Fibroblast of the aortic adventitia (primary cell): ENCODE measurements at regions not wholly inside any gene's neighbourhood (a gene's known extent, or its start where the extent isn't known, plus 50 kb on each side); places are given as distances from the start of the nearest gene placed in this dataset.

Experiments
- DNase-seq: peaks from one replicate; pipeline ENCODE4 v3.0.0-alpha.2; 2010; ENCODE audit warnings: low read depth
- H3K4me3 ChIP-seq: 2 replicates; pipeline ENCODE4 v1.5.1; 2011; ENCODE audit warnings: low read depth, mild to moderate bottlenecking, control low read depth, low read length, moderate library complexity
- TF ChIP-seq, protein P1 (sequence below): IDR thresholded peaks from 2 replicates; pipeline ENCODE4 v1.5.1; 2011; ENCODE audit warnings: mild to moderate bottlenecking, low read length, control low read depth, inconsistent platforms; ENCODE audit not compliant: insufficient read depth

DNA sequence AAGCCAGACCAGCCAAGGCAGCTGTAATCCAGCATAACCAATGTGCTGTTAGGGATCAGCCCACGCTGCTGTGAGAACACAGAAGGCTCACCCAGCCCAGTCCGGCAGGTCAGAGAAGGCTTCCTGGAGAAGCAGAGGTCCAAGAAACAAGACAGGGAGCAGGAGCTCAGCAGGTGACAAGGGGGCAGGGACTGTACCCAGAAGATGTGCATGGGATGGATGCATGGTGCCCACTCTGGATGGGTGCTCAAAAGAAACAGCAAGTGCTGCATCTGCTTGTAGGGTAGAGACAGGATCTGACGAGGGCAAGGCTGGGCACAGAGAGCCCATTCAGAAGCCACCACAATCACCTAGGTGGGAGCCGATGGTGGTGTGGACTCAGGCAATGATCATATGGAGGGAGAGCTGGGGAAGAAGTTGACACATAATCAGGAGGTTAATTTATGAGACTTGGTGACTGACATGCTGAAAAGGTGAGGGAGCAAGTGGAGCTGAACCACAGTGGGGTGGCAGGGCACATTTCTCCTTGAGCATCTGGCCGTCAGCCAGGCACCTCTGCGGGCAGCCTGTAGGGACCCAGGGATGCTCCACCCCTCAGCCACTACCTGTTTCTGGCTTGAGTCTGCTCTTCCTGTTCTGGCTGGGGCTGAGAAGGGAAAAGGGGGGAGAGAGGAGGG, 102.3 kb upstream of the DRD2 start:
- TF ChIP-seq, protein P1, sequence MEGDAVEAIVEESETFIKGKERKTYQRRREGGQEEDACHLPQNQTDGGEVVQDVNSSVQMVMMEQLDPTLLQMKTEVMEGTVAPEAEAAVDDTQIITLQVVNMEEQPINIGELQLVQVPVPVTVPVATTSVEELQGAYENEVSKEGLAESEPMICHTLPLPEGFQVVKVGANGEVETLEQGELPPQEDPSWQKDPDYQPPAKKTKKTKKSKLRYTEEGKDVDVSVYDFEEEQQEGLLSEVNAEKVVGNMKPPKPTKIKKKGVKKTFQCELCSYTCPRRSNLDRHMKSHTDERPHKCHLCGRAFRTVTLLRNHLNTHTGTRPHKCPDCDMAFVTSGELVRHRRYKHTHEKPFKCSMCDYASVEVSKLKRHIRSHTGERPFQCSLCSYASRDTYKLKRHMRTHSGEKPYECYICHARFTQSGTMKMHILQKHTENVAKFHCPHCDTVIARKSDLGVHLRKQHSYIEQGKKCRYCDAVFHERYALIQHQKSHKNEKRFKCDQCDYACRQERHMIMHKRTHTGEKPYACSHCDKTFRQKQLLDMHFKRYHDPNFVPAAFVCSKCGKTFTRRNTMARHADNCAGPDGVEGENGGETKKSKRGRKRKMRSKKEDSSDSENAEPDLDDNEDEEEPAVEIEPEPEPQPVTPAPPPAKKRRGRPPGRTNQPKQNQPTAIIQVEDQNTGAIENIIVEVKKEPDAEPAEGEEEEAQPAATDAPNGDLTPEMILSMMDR = no peak
- H3K4me3 ChIP-seq = no peak overlapping the region
- no peak for DNase-seq

DNA sequence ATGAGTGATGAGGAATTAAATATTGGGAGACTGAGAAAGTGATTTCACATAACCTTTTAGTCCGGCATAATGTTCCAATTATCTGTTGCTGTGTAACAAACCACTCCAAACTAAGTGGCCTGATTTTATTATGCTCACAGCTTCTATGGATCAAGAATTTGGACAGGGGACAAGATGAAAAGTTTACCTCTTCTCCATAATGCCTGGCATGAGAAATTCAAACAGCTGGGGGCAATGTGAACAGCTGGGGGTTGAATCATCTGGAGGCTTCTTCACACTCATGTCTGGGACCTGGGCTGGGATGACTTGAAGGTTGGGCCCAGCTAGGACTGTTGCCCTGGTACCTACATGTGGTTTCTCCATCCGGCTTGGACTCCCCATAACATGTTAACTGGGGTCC, 99.4 kb upstream of the DRD2 start:
- no peak for DNase-seq
- no peak overlapping the region for H3K4me3 ChIP-seq
- TF ChIP-seq, protein P1 = no peak

DNA sequence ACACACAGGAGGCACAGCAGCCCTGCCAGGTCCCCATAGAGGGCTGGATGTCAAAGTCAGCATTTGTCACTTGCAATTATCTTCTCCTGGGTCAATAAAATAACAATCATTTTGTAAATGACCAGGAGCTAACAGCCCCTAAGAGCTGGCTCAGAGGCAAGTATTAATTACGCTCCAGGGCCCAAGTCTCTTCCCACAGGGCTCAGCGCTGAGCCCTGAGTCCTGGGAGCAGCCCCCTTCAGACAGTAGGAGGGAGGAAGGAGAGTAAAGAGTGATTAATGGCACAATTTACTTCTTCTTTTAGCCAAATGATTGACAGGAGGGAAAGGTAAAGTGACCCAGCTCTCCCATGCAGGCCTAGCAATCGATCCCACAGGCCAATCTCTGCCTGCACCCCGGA, 99.0 kb upstream of the DRD2 start:
- H3K4me3 ChIP-seq = no peak overlapping the region
- no peak for DNase-seq
- TF ChIP-seq, protein P1 = no peak

DNA sequence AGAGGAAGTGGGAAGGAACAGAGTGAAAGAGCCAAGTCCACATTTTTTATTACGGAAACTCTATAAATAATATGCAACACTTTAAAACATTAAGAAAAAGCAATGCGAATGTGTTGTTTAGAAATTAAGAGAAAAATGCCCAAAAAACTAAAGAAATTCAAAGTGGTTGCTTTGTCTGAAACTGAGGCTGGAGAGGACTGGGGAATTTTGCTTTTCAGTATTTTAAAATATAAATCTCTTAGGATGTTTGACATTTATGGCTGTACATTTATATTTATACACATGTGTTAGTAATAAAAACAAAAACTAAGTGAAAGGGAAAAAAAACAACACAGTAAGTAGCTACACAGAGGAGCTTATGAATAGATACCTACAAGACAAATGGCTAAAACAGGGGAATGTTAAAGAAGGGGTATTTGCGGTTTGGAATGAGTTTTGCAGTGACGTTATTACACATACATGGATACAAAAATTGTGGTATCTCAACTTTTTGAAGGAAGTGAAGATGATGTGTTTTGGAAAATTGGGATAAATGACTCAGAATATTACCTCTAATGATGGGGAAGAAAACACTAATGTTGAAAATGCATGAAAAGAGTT, 97.0 kb upstream of the DRD2 start:
- no peak overlapping the region for H3K4me3 ChIP-seq
- no peak for DNase-seq
- TF ChIP-seq, protein P1 = no peak

DNA sequence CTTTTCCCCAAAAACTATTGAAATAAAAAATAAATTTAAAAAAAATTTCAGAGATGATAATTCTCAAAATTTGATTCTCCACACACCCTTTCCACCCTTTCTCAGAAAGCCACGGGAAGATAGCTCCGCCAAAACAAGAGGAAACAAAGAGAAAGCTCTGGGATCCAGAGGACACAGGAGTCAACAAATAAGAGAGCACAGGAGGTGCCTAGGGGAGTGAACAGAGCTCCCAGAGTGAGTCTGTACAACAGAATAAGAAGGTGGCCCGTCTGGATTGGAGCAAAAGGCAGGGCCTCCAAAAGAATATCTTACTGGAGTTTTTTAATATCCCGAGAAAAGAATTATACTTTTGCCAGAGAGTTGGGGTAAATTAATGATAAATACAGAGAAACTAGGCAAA, 96.3 kb upstream of the DRD2 start:
- TF ChIP-seq, protein P1 = no peak
- no peak overlapping the region for H3K4me3 ChIP-seq
- no peak for DNase-seq

DNA sequence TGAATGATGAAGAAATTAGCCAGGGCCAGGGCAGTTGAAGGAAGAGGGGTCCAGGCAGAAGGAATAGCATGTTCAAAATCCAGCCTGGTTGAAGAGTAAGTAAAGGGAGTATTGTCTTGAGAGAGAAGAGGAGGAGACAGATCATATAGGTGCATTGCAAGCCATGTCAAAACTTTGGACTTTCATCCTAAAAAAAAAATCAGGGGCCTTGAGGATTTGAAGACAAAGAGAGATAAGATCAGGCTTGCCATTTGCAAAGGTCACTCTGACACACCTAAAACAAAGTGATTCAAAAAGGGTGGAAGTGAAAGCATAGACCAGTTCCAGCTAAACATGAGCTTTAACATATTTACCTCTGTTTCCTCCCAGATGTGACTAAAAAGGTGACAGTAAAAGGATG, 95.7 kb upstream of the DRD2 start:
- TF ChIP-seq, protein P1 = no peak
- no peak overlapping the region for H3K4me3 ChIP-seq
- DNase-seq = no peak

DNA sequence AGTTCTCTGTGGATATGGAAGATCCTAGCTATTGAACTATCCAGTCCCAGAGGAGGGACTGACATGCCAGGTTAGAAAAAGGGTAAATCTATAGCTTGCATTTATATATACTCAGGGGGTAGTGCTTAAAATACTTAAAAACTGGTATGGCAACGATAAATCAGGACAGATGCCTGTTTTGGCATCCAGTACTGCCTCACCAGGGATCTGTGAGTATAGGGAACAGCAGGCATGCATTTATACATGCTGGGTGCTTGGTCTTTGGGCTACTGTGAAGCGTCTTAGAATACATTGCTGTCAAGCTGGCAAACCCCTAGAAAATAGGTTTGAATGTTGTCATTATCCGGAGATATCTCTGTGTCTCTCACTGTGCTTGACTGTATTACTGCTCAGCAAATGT, 94.2 kb upstream of the DRD2 start:
- TF ChIP-seq, protein P1 = no peak
- H3K4me3 ChIP-seq = no peak overlapping the region
- DNase-seq = no peak
